GM23338 (cell line): ENCODE measurements at regions not wholly inside any gene's neighbourhood (a gene's known extent, or its start where the extent isn't known, plus 50 kb on each side); places are given as distances from the start of the nearest gene placed in this dataset.

ENCODE experiments used
- ATAC-seq: fragments of 200-7000 bp; cut with Tn5 transposase; 3 replicates; pipeline ENCODE4 v1.9.1; 2020
- DNase-seq: peaks from one replicate; pipeline ENCODE4 v3.0.0-alpha.2; 2015; ENCODE audit warnings: low spot score
- H2AFZ ChIP-seq: fragments of 200-600 bp; sonication (generic); 2 replicates; pipeline ENCODE4 v1.8.0; 2016; ENCODE audit warnings: antibody characterized with exemption, mild to moderate bottlenecking, moderate library complexity
- H3F3A ChIP-seq: fragments of 200-600 bp; sonication (generic); replicated peaks from 2 replicates; pipeline ENCODE4 v1.8.0; 2017; ENCODE audit warnings: antibody characterized with exemption, mixed run types, low read depth
- H3K27ac ChIP-seq: fragments of 200-600 bp; sonication (generic); 2 replicates; pipeline ENCODE4 v1.6.1; 2016; ENCODE audit warnings: low read depth
- H3K27me3 ChIP-seq: fragments of 200-600 bp; sonication (generic); 2 replicates; pipeline ENCODE4 v1.8.0; 2016; ENCODE audit warnings: mild to moderate bottlenecking, mixed run types, moderate library complexity; ENCODE audit not compliant: insufficient read depth
- H3K36me3 ChIP-seq: fragments of 200-600 bp; sonication (generic); 2 replicates; pipeline ENCODE4 v1.8.0; 2016; ENCODE audit warnings: mild to moderate bottlenecking; ENCODE audit not compliant: insufficient read depth
- H3K4me1 ChIP-seq: fragments of 200-600 bp; sonication (generic); 2 replicates; pipeline ENCODE4 v1.8.0; 2016; ENCODE audit warnings: mild to moderate bottlenecking, moderate library complexity; ENCODE audit not compliant: insufficient read depth
- H3K4me2 ChIP-seq: fragments of 200-600 bp; sonication (generic); 2 replicates; pipeline ENCODE4 v1.7.1; 2017; ENCODE audit warnings: mixed run types
- H3K4me3 ChIP-seq: fragments of 200-600 bp; sonication (generic); 2 replicates; pipeline ENCODE4 v1.6.1; 2016; ENCODE audit warnings: mixed run types
- H3K79me2 ChIP-seq: fragments of 200-600 bp; sonication (generic); replicated peaks from 2 replicates; pipeline ENCODE4 v1.8.0; 2017; ENCODE audit warnings: mild to moderate bottlenecking; ENCODE audit not compliant: insufficient read depth
- H3K9me2 ChIP-seq: fragments of 200-600 bp; sonication (generic); 2 replicates; pipeline ENCODE4 v1.8.0; 2017; ENCODE audit not compliant: insufficient read depth
- H4K20me1 ChIP-seq: fragments of 200-600 bp; sonication (generic); replicated peaks from 2 replicates; pipeline ENCODE4 v1.8.0; 2017; ENCODE audit warnings: mild to moderate bottlenecking; ENCODE audit not compliant: insufficient read depth
- H3K27ac Mint-ChIP-seq: 2 replicates; pipeline ENCODE4 v1.8.0; 2020; ENCODE audit warnings: inconsistent platforms, mild to moderate bottlenecking, moderate library complexity, mixed read lengths
- H3K27me3 Mint-ChIP-seq: 3 replicates; pipeline ENCODE4 v1.8.0; 2022; ENCODE audit warnings: low read depth, mild to moderate bottlenecking, moderate library complexity, mixed read lengths, inconsistent platforms; ENCODE audit not compliant: insufficient read depth, poor library complexity
- H3K36me3 Mint-ChIP-seq: 3 replicates; pipeline ENCODE4 v1.8.0; 2021; ENCODE audit warnings: low read depth, mild to moderate bottlenecking, inconsistent platforms, moderate library complexity, mixed read lengths
- H3K4me1 Mint-ChIP-seq: 3 replicates; pipeline ENCODE4 v1.8.0; 2020; ENCODE audit warnings: mild to moderate bottlenecking, inconsistent platforms, mixed read lengths
- H3K4me3 Mint-ChIP-seq: 3 replicates; pipeline ENCODE4 v1.8.0; 2021; ENCODE audit warnings: moderate library complexity, mild to moderate bottlenecking, inconsistent platforms, mixed read lengths
- H3K9me3 Mint-ChIP-seq: 3 replicates; pipeline ENCODE4 v1.8.0; 2020; ENCODE audit warnings: moderate library complexity, mild to moderate bottlenecking, inconsistent platforms, mixed read lengths
- CREB1 ChIP-seq: fragments of 250-450 bp; sonication (Bioruptor Pico); IDR thresholded peaks from 2 replicates; pipeline ENCODE4 v1.5.0; 2020; ENCODE audit warnings: low read depth, mild to moderate bottlenecking, moderate library complexity
- CTCF ChIP-seq, 2 experiments: fragments of 200-600 bp in 1 of 2; sonication (generic) in 1 of 2; conservative IDR thresholded peaks; 2 replicates each; pipeline versions ENCODE4 v1.5.1 to v1.6.1; 2016 to 2017; ENCODE audit warnings: antibody characterized with exemption in 2 of 2, low read depth in 2 of 2, mild to moderate bottlenecking in 2 of 2, moderate library complexity in 1 of 2
- ETS1 ChIP-seq: IDR thresholded peaks from 2 replicates; pipeline ENCODE4 v1.6.1; 2016; ENCODE audit warnings: antibody characterized with exemption
- EZH2 ChIP-seq: fragments of 200-600 bp; sonication (generic); IDR thresholded peaks from one replicate; pipeline ENCODE4 v1.8.0; 2017; ENCODE audit warnings: antibody characterized with exemption, mild to moderate bottlenecking, low read depth; ENCODE audit not compliant: unreplicated experiment
- NANOG ChIP-seq: IDR thresholded peaks from 2 replicates; pipeline ENCODE4 v1.6.1; 2016; ENCODE audit warnings: antibody characterized with exemption, borderline replicate concordance
- POLR2AphosphoS5 ChIP-seq: IDR thresholded peaks from 2 replicates; pipeline ENCODE4 v1.6.1; 2016; ENCODE audit warnings: antibody characterized with exemption, low read depth
- STAT1 ChIP-seq: IDR thresholded peaks from one replicate; pipeline ENCODE4 v1.6.1; 2016; ENCODE audit warnings: antibody characterized with exemption; ENCODE audit not compliant: unreplicated experiment
- ZNF114 ChIP-seq: fragments of 250-450 bp; sonication (Bioruptor Pico); IDR thresholded peaks from 2 replicates; pipeline ENCODE4 v1.5.0; 2020; ENCODE audit warnings: mild to moderate bottlenecking, moderate library complexity
- ZNF331 ChIP-seq: fragments of 250-450 bp; sonication (Bioruptor Pico); IDR thresholded peaks from 2 replicates; pipeline ENCODE4 v1.5.0; 2020; ENCODE audit warnings: low read depth, mild to moderate bottlenecking, moderate library complexity
- ZNF462 ChIP-seq: fragments of 250-450 bp; sonication (Bioruptor Pico); IDR thresholded peaks from 2 replicates; pipeline ENCODE4 v1.5.0; 2020; ENCODE audit warnings: mild to moderate bottlenecking, moderate library complexity
- TF ChIP-seq, protein P1 (sequence below): IDR thresholded peaks from one replicate; pipeline ENCODE4 v1.6.1; 2018; ENCODE audit warnings: antibody characterized with exemption; ENCODE audit not compliant: unreplicated experiment

- TF ChIP-seq ZNF462 (CRISPR knock-in tag): no peak
- TF ChIP-seq CTCF (conservative IDR thresholded peaks at IDR 0.05; ENCODE audit: low read depth in 2 of 2): no peak
- TF ChIP-seq CREB1 (CRISPR knock-in tag): no peak
Measured at GRCh38 chr7:36032361-36032818, 120.7 kb upstream of the EEPD1 start (continued).

DNA sequence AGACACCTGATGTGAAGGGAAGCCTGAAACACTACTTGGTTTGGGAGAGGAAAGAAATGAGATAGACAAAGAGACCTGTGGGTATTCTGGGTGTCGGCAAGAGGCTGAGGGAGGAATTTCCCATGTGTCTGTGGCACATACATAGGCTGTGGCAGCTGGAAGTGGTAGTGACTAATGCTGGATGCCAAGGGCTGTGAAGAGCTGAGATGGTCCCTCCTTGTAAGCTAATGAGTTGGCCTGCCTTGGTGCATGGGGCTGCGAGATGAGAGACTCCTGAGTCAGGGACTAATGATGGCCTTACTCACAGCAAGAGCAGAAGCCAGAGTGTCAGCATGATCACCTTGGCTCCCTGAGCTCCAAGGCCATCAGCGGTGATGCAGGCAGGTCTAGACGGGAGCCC lies 119.0 kb upstream of the EEPD1 start:
- H3K9me3 Mint-ChIP-seq: peaks cover 2% of the 10 kb centered on the region; the same call in 2 of the 3 replicates
- H3F3A ChIP-seq: no peaks in the 10 kb centered on the region
- H3K9me2 ChIP-seq: no peaks in the 10 kb centered on the region
- H3K4me1 Mint-ChIP-seq: peaks cover 5% of the 10 kb centered on the region
- H3K4me1 ChIP-seq: no peaks in the 10 kb centered on the region
- ATAC-seq: no peak
- H3K79me2 ChIP-seq: no peaks in the 10 kb centered on the region
- H3K36me3 ChIP-seq: no peaks in the 10 kb centered on the region
- H3K27ac ChIP-seq: no peak overlapping the region
- H4K20me1 ChIP-seq: no peaks in the 10 kb centered on the region
- no peak overlapping the region for H3K4me3 Mint-ChIP-seq
- TF ChIP-seq ZNF114 (no peak), ZNF331 (CRISPR knock-in tag) (no peak), STAT1 (no peak), POLR2AphosphoS5 (no peak), ETS1 (no peak), NANOG (no peak), EZH2 (no peak)
- TF ChIP-seq, protein P1, sequence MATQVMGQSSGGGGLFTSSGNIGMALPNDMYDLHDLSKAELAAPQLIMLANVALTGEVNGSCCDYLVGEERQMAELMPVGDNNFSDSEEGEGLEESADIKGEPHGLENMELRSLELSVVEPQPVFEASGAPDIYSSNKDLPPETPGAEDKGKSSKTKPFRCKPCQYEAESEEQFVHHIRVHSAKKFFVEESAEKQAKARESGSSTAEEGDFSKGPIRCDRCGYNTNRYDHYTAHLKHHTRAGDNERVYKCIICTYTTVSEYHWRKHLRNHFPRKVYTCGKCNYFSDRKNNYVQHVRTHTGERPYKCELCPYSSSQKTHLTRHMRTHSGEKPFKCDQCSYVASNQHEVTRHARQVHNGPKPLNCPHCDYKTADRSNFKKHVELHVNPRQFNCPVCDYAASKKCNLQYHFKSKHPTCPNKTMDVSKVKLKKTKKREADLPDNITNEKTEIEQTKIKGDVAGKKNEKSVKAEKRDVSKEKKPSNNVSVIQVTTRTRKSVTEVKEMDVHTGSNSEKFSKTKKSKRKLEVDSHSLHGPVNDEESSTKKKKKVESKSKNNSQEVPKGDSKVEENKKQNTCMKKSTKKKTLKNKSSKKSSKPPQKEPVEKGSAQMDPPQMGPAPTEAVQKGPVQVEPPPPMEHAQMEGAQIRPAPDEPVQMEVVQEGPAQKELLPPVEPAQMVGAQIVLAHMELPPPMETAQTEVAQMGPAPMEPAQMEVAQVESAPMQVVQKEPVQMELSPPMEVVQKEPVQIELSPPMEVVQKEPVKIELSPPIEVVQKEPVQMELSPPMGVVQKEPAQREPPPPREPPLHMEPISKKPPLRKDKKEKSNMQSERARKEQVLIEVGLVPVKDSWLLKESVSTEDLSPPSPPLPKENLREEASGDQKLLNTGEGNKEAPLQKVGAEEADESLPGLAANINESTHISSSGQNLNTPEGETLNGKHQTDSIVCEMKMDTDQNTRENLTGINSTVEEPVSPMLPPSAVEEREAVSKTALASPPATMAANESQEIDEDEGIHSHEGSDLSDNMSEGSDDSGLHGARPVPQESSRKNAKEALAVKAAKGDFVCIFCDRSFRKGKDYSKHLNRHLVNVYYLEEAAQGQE: no peak
- H3K27me3 Mint-ChIP-seq: peaks cover 2% of the 10 kb centered on the region
- H3K4me2 ChIP-seq: no peak overlapping the region
- no peak overlapping the region for H2AFZ ChIP-seq
- no peaks in the 10 kb centered on the region for H3K27me3 ChIP-seq
- H3K36me3 Mint-ChIP-seq: no peaks in the 10 kb centered on the region
- no peak overlapping the region for H3K4me3 ChIP-seq
- no peak overlapping the region for H3K27ac Mint-ChIP-seq
- DNase-seq: no peak
